Fibroblast of the aortic adventitia (primary cell): ENCODE measurements at regions not wholly inside any gene's neighbourhood (a gene's known extent, or its start where the extent isn't known, plus 50 kb on each side); places are given as distances from the start of the nearest gene placed in this dataset.

ENCODE experiments used
- DNase-seq: peaks from one replicate; pipeline ENCODE4 v3.0.0-alpha.2; 2010; ENCODE audit warnings: low read depth
- H3K4me3 ChIP-seq: 2 replicates; pipeline ENCODE4 v1.5.1; 2011; ENCODE audit warnings: low read depth, mild to moderate bottlenecking, control low read depth, low read length, moderate library complexity
- CTCF ChIP-seq: IDR thresholded peaks from 2 replicates; pipeline ENCODE4 v1.5.1; 2011; ENCODE audit warnings: mild to moderate bottlenecking, low read length, control low read depth, inconsistent platforms; ENCODE audit not compliant: insufficient read depth

- no peak overlapping the region for H3K4me3 ChIP-seq
- no peak for DNase-seq
- TF ChIP-seq CTCF = no peak
Measured at GRCh38 chr13:99058527-99059495, 80.9 kb upstream of the DOCK9 start.

DNA sequence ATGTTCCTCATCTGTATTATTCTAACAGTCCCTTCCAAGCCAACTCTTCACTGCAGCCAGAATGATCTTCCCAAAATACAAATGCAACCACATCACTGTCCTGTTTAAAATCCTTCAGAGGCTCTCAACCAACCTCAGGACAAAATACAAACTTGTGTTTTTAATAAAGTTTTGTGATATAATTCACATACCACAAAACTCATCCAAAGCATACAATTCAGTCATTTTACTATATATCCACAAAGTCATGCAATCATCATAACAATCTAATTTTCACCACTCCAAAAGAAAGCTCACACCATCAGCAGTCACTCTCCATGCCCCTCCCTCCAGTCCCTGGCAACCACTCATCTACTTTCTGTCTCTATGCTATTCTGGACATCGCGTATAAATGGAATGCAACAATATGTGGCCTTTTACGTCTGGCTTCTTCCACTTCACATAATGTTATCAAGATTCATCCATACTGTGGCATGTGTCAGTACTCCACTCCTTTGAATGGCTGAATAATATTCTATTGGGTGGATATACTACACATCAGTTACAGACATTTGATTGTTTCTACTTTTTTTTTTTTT is 81.7 kb upstream of the DOCK9 start:
- no peak overlapping the region for H3K4me3 ChIP-seq
- DNase-seq = peak; percentile 27
- TF ChIP-seq CTCF = no peak

DNA sequence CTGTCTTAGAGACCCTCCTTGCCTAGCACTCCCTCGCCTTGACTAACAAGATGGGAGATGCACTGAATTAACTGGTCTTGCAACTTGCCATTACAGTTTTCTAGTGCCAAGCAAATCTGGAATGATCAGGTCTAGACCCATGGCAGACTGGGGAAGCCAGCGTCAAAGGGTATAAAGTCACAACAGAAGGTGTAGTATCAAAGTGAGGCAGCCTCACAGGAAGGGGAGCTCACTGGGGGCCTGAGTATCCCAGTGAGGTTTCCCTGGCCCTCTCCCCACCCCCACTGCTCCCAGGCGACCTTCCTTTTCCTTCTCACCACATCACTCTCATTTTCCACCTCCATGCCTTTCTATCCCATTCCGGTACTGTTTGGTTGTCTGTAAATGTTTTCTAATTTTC is 83.5 kb upstream of the DOCK9 start:
- no peak for DNase-seq
- no peak overlapping the region for H3K4me3 ChIP-seq
- no peak for TF ChIP-seq CTCF

- no peak overlapping the region for H3K4me3 ChIP-seq
- peak; percentile 49 for DNase-seq
- no peak for TF ChIP-seq CTCF
Measured at GRCh38 chr13:99062593-99062992, 84.7 kb upstream of the DOCK9 start.

DNA sequence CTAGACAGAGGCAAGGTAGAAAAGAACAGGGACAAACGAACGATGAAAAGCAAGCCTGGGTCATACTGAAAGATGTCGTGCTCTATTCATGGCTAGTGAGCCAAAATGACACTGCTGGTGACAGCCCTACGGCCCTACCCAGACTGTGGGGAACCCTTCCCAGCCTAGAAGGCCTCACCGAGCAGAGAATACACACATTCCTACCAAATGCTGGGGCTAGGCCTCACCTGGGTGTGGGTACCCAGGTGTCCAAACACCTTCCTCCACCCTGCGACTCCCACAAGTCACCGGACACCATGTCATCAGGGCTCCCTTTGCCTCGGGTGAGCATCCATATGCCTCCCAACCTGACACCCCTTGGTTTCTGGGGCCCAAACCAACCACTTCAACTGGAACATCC is 85.3 kb upstream of the DOCK9 start:
- H3K4me3 ChIP-seq = no peak overlapping the region
- no peak for DNase-seq
- TF ChIP-seq CTCF = no peak

- no peak overlapping the region for H3K4me3 ChIP-seq
- no peak for TF ChIP-seq CTCF
Measured at GRCh38 chr13:99063952-99064351, 86.1 kb upstream of the DOCK9 start.

More at GRCh38 chr13:99063952-99064351, 86.1 kb upstream of the DOCK9 start:
- no peak for DNase-seq
